Ovary (tissue), 7 donors: ENCODE measurements at regions not wholly inside any gene's neighbourhood (a gene's known extent, or its start where the extent isn't known, plus 50 kb on each side); places are given as distances from the start of the nearest gene placed in this dataset.

Source experiments
- DNase-seq, 5 donors: peaks; one replicate each; pipeline ENCODE4 v3.0.0-alpha.2; 2019 to 2020
- H3K27ac ChIP-seq, 2 donors: fragments of 200-600 bp; one replicate each; pipeline versions ENCODE4 v1.5.1 to v1.8.0; 2019 to 2022
- H3K27me3 ChIP-seq: fragments of 200-600 bp; one replicate; pipeline ENCODE4 v1.8.0; 2022
- H3K36me3 ChIP-seq: fragments of 200-600 bp; sonication (generic); one replicate; pipeline ENCODE4 v1.5.1; 2019
- H3K4me1 ChIP-seq: one replicate; pipeline ENCODE4 v1.8.1; 2013; ENCODE audit warnings: mild to moderate bottlenecking, moderate library complexity; ENCODE audit not compliant: insufficient read depth
- H3K4me3 ChIP-seq: fragments of 200-600 bp; sonication (generic); one replicate; pipeline ENCODE4 v1.5.1; 2017
- H3K9me3 ChIP-seq, 2 donors: fragments of 200-600 bp in 1 of 2; sonication (generic) in 1 of 2; one replicate each; pipeline versions ENCODE4 v1.5.1 to v1.8.1; 2013 to 2019; ENCODE audit warnings: mild to moderate bottlenecking in 1 of 2, moderate library complexity in 1 of 2
- CTCF ChIP-seq, 3 donors: fragments of 450-650 bp in 2 of 3; fragments of 200-600 bp in 1 of 3; IDR thresholded peaks; one replicate each; pipeline versions ENCODE4 v1.5.1 to v1.8.0; 2016 to 2022; ENCODE audit warnings: antibody characterized with exemption in 3 of 3, mild to moderate bottlenecking in 1 of 3
- EP300 ChIP-seq: sonication (generic); formaldehyde crosslinking; IDR thresholded peaks from one replicate; pipeline ENCODE4 v1.6.1; 2017; ENCODE audit warnings: antibody characterized with exemption
- POLR2A ChIP-seq: fragments of 450-650 bp; IDR thresholded peaks from one replicate; pipeline ENCODE4 v1.6.1; 2017; ENCODE audit warnings: antibody characterized with exemption, mild to moderate bottlenecking, moderate library complexity
- WGBS, 3 donors: extraction: QIAGEN DNeasy Blood & Tissue Kit in 1 of 3; methylation state at CpG; one replicate each; pipeline versions ENCODE4 v1.1.5 to v1.1.7; 2013 to 2017; 5-methylcytosine and 5-hydroxymethylcytosine counted together
- intact Hi-C, 4 donors: fragments of 100-400 bp; cut with DNase I; formaldehyde crosslinking; loops; one replicate each; pipeline versions ENCODE4 v1.11.0 to v1.15.1; 2022 to 2023
- donor health status: DM: no; HTN: no; CAD: no; lungs with moderate emphysema.
- donor health status: DM: no; HTN: no; CAD: no.
- donor health status: Bipolar disorder and iron deficiency.
- donor health status: DM: no; HTN: no; CAD: no.
- donor health status: DM: yes; HTN: yes; CAD: no.

- 58 to 71% (median 59%) methylated on average over 1 of the region's 1 CpG for WGBS, 3 donors
- intact Hi-C loops = no loop called here
These were observed 376.7 kb downstream of the SMOC2 start for GRCh38 chr6:168817558-168818159.

GRCh38 chr6:168815229-168815628, 374.2 kb downstream of the SMOC2 start:
- Histone ChIP-seq H3K4me1 (no peaks in the 10 kb centered on the region), H3K27me3 (no peaks in the 10 kb centered on the region), H3K36me3 (no peaks in the 10 kb centered on the region), H3K4me3 (no peak overlapping the region), H3K9me3 (no peaks in the 10 kb centered on the region), H3K27ac (no peak overlapping the region)
- 60 to 68% (median 60%) methylated on average over 5 of the region's 5 CpGs for WGBS, 3 donors
- no peak for TF ChIP-seq EP300
- no peak for TF ChIP-seq POLR2A
- no peak for TF ChIP-seq CTCF (IDR thresholded peaks at IDR 0.05)
- no peak for DNase-seq
- intact Hi-C loops = no loop called here

More at GRCh38 chr6:168817558-168818159, 376.7 kb downstream of the SMOC2 start:
- Histone ChIP-seq H3K4me1 (no peaks in the 10 kb centered on the region), H3K27me3 (no peaks in the 10 kb centered on the region), H3K27ac (no peak overlapping the region), H3K36me3 (no peaks in the 10 kb centered on the region), H3K4me3 (no peak overlapping the region), H3K9me3 (no peaks in the 10 kb centered on the region)
- TF ChIP-seq EP300 (no peak), POLR2A (no peak)
- DNase-seq = no peak

- intact Hi-C loops = no loop called here
- H3K4me1 ChIP-seq = peaks cover 4% of the 10 kb centered on the region
- 74 to 85% (median 84%) methylated on average over 6 of the region's 6 CpGs for WGBS, 3 donors
- no peak for TF ChIP-seq POLR2A
- TF ChIP-seq EP300 = no peak
- no peak for TF ChIP-seq CTCF (IDR thresholded peaks at IDR 0.05)
- no peak overlapping the region for H3K27ac ChIP-seq
- no peak for DNase-seq
- H3K4me3 ChIP-seq = no peak overlapping the region
- H3K36me3 ChIP-seq = no peaks in the 10 kb centered on the region
- no peaks in the 10 kb centered on the region for H3K27me3 ChIP-seq
- no peaks in the 10 kb centered on the region for H3K9me3 ChIP-seq
These were observed 367.2 kb downstream of the SMOC2 start for GRCh38 chr6:168808232-168808631.

GRCh38 chr6:168804331-168804730, 363.3 kb downstream of the SMOC2 start:
- Histone ChIP-seq H3K4me1 (peaks cover 4% of the 10 kb centered on the region), H3K27ac (no peak overlapping the region), H3K9me3 (no peaks in the 10 kb centered on the region), H3K36me3 (no peaks in the 10 kb centered on the region), H3K4me3 (no peak overlapping the region), H3K27me3 (no peaks in the 10 kb centered on the region)
- no peak for DNase-seq
- 10 to 21% (median 17%) methylated on average over 2 of the region's 2 CpGs for WGBS, 3 donors
- intact Hi-C loops = no loop called here
- no peak for TF ChIP-seq CTCF (IDR thresholded peaks at IDR 0.05)
- TF ChIP-seq POLR2A = no peak
- no peak for TF ChIP-seq EP300

GRCh38 chr6:168803874-168804273, 362.9 kb downstream of the SMOC2 start:
- TF ChIP-seq CTCF (IDR thresholded peaks at IDR 0.05) (no peak), POLR2A (no peak), EP300 (no peak)
- Histone ChIP-seq H3K4me3 (no peak overlapping the region), H3K9me3 (no peaks in the 10 kb centered on the region), H3K27ac (no peak overlapping the region), H3K36me3 (no peaks in the 10 kb centered on the region), H3K27me3 (no peaks in the 10 kb centered on the region), H3K4me1 (peaks cover 4% of the 10 kb centered on the region)
- 27 to 39% (median 32%) methylated on average over 2 of the region's 2 CpGs for WGBS, 3 donors
- no peak for DNase-seq
- intact Hi-C loops = no loop called here
